H1 (cell line): ENCODE measurements at regions not wholly inside any gene's neighbourhood (a gene's known extent, or its start where the extent isn't known, plus 50 kb on each side); places are given as distances from the start of the nearest gene placed in this dataset.

ENCODE experiments used
- BCL11A ChIP-seq, 2 experiments: IDR thresholded peaks; one replicate each; pipeline ENCODE4 v1.6.1; 2011; ENCODE audit warnings: low read depth in 2 of 2, low read length in 2 of 2, mild to moderate bottlenecking in 2 of 2
- JUN ChIP-seq: IDR thresholded peaks from 2 replicates; pipeline ENCODE4 v1.6.1; 2011; ENCODE audit warnings: low read depth, mild to moderate bottlenecking, improper control_type of control experiment, low read length
- TF ChIP-seq, protein P1 (sequence below): IDR thresholded peaks from 2 replicates; pipeline ENCODE4 v1.6.1; 2012; ENCODE audit warnings: inconsistent platforms

DNA sequence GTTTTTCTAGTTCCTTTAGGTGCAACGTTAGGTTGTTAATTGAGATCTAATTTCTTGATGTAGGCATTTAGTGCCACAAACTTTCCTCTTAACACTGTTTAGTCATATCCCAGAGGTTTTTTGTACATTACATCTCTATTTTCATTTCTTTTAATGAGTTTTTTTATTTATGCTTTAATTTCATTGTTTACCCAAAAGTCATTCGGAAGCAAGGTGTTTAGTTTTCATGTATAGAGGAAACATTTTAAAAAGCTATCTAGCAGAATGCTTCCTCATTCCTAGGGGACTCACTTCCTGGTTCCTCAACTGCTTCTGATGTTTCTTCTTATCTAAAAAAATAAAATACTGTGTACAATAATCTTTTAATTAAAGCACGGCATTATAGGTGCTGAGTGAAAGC lies 307.2 kb upstream of the CAMK1G start (continued):
- TF ChIP-seq BCL11A (IDR thresholded peaks at IDR 0.05; ENCODE audit: low read depth in 2 of 2, low read length in 2 of 2) (no peak), JUN (no peak)
- TF ChIP-seq, protein P1, sequence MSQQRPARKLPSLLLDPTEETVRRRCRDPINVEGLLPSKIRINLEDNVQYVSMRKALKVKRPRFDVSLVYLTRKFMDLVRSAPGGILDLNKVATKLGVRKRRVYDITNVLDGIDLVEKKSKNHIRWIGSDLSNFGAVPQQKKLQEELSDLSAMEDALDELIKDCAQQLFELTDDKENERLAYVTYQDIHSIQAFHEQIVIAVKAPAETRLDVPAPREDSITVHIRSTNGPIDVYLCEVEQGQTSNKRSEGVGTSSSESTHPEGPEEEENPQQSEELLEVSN: no peak
